Glutamatergic neuron (in vitro differentiated cells): ENCODE measurements at regions not wholly inside any gene's neighbourhood (a gene's known extent, or its start where the extent isn't known, plus 50 kb on each side); places are given as distances from the start of the nearest gene placed in this dataset.

Experiments used
- DNase-seq: peaks from one replicate; pipeline ENCODE4 v3.0.0; 2022
- H3K27ac Mint-ChIP-seq: one replicate; pipeline ENCODE4 v1.8.0; 2020; ENCODE audit warnings: mild to moderate bottlenecking, mixed read lengths, inconsistent platforms; ENCODE audit not compliant: unreplicated experiment
- H3K27me3 Mint-ChIP-seq: one replicate; pipeline ENCODE4 v1.8.0; 2020; ENCODE audit warnings: mild to moderate bottlenecking, moderate library complexity, mixed read lengths, inconsistent platforms; ENCODE audit not compliant: unreplicated experiment
- H3K36me3 Mint-ChIP-seq: one replicate; pipeline ENCODE4 v1.8.0; 2020; ENCODE audit warnings: mild to moderate bottlenecking, mixed read lengths, inconsistent platforms; ENCODE audit not compliant: unreplicated experiment
- H3K4me1 Mint-ChIP-seq: one replicate; pipeline ENCODE4 v1.8.0; 2020; ENCODE audit warnings: mild to moderate bottlenecking, low read depth, mixed read lengths, inconsistent platforms; ENCODE audit not compliant: unreplicated experiment
- H3K4me3 Mint-ChIP-seq: one replicate; pipeline ENCODE4 v1.8.0; 2020; ENCODE audit warnings: mild to moderate bottlenecking, mixed read lengths, inconsistent platforms; ENCODE audit not compliant: unreplicated experiment
- H3K9me3 Mint-ChIP-seq: one replicate; pipeline ENCODE4 v1.8.0; 2020; ENCODE audit warnings: mild to moderate bottlenecking, moderate library complexity, mixed read lengths, inconsistent platforms; ENCODE audit not compliant: unreplicated experiment
- TF ChIP-seq, protein P1 (sequence below): fragments of 200-600 bp; sonication (generic); IDR thresholded peaks from one replicate; pipeline ENCODE4 v1.5.0; 2021; ENCODE audit not compliant: partially characterized antibody, unreplicated experiment

DNA sequence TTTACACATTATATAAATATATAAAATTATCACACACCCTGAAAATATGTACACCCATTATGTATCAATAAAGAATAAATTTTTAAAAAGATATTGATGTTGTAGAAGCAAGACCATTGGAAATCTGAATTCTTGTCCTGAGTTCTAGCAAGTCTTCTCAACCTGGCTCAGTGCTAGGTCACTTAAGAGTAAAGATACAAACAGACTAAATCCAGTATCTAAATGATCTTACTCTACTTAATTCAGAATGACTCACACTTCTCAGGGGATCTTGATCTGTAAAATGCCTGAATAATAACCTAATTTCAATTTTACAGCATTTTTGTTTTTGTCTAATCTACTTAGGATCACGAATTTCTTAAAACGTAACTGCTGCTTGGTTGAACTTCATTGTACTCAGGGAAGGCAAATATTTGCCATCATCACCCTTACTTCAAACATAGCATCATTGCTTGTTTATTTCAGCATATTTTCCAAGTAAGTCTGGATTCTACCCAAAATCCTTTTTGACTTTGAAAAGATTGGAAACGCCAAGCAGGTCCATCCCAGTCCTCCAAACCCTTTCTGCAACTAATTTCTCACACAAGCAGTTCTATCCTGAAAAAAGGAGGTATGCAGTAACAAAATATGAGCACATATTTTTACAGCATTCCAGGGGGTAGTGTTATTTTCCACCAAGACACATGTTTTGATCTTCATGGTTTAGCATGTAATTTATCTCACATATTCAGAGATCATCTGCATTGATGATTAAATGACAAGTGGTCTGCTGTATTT is 582.6 kb downstream of the PSAT1 start:
- no peak overlapping the region for H3K27ac Mint-ChIP-seq
- no peaks in the 10 kb centered on the region for H3K9me3 Mint-ChIP-seq
- H3K27me3 Mint-ChIP-seq, result no peaks in the 10 kb centered on the region
- H3K36me3 Mint-ChIP-seq, result no peaks in the 10 kb centered on the region
- DNase-seq, result no peak
- no peaks in the 10 kb centered on the region for H3K4me1 Mint-ChIP-seq
- TF ChIP-seq, protein P1, sequence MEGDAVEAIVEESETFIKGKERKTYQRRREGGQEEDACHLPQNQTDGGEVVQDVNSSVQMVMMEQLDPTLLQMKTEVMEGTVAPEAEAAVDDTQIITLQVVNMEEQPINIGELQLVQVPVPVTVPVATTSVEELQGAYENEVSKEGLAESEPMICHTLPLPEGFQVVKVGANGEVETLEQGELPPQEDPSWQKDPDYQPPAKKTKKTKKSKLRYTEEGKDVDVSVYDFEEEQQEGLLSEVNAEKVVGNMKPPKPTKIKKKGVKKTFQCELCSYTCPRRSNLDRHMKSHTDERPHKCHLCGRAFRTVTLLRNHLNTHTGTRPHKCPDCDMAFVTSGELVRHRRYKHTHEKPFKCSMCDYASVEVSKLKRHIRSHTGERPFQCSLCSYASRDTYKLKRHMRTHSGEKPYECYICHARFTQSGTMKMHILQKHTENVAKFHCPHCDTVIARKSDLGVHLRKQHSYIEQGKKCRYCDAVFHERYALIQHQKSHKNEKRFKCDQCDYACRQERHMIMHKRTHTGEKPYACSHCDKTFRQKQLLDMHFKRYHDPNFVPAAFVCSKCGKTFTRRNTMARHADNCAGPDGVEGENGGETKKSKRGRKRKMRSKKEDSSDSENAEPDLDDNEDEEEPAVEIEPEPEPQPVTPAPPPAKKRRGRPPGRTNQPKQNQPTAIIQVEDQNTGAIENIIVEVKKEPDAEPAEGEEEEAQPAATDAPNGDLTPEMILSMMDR, result no peak
- H3K4me3 Mint-ChIP-seq, result no peak overlapping the region

DNA sequence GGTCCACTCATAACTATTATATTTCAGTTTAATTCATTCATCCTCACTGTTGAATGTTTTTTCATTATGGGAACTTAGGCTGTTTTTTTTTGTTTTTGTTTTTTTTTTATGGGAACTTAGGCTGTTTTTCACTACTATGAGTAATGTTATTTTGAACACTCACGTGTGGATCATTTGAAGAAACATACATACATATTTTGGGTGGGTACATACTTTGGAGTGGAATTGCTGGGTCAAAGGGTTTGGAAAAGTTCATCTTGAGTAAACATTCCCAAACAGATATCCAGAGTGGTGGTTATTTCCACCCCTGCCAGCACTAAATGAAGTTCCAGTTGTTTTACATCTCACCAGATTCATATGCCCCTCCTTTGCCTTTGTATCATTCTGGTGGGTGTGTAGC is 584.4 kb downstream of the PSAT1 start:
- Mint-ChIP-seq H3K9me3 (no peaks in the 10 kb centered on the region), H3K4me1 (no peaks in the 10 kb centered on the region), H3K27ac (no peak overlapping the region), H3K27me3 (no peaks in the 10 kb centered on the region), H3K4me3 (no peak overlapping the region), H3K36me3 (no peaks in the 10 kb centered on the region)
- TF ChIP-seq, protein P1, result no peak
- no peak for DNase-seq

DNA sequence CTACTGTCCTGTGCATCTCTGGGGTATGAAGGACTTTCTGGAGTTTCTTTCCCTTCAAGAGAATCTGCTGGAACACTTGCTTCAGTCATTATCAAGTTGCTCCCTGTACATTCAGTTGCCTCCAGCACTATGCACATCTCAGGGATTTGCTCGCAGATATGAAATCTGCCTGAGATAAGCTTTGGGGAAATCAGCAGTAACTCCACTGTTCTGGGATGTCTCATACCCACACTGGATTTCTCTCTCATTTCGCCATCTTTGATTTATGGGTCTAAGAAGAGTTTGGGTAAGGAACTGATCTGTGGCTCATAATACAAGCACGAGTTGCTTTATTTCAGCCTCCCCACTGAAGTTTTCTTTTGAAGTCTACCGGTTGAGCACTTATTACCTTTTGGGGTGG is 585.6 kb downstream of the PSAT1 start:
- no peaks in the 10 kb centered on the region for H3K4me1 Mint-ChIP-seq
- no peaks in the 10 kb centered on the region for H3K27me3 Mint-ChIP-seq
- no peak overlapping the region for H3K4me3 Mint-ChIP-seq
- DNase-seq, result no peak
- no peaks in the 10 kb centered on the region for H3K36me3 Mint-ChIP-seq
- TF ChIP-seq, protein P1, result no peak
- no peak overlapping the region for H3K27ac Mint-ChIP-seq
- H3K9me3 Mint-ChIP-seq, result no peaks in the 10 kb centered on the region

DNA sequence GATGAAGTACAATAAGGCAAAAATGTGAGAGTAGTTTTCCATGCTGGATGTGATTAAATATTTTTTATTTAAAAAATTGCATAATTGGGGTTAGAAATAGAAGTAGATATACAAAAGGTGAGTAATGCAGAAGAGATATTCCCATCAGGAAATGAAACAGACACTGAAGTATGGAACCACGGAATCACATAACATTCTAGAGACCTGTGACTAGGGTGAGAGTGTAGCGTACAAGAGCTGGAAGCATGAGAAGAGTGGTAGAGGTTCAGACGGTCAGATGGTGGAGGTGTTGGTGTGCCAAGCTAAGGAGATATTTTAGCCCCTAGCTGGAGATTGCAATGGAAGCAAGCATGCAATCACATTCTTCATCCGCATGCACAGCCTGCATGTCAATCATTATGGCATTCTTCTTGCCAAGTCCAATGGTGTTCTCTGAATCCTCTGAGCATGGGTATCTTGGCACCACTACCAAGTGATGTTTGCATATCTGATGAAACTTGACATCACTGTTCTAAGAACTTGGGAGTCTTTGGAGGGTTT is 587.8 kb downstream of the PSAT1 start:
- Mint-ChIP-seq H3K27me3 (no peaks in the 10 kb centered on the region), H3K9me3 (no peaks in the 10 kb centered on the region), H3K4me1 (no peaks in the 10 kb centered on the region), H3K36me3 (no peaks in the 10 kb centered on the region), H3K27ac (no peak overlapping the region), H3K4me3 (no peak overlapping the region)
- TF ChIP-seq, protein P1, result no peak
- DNase-seq, result no peak

DNA sequence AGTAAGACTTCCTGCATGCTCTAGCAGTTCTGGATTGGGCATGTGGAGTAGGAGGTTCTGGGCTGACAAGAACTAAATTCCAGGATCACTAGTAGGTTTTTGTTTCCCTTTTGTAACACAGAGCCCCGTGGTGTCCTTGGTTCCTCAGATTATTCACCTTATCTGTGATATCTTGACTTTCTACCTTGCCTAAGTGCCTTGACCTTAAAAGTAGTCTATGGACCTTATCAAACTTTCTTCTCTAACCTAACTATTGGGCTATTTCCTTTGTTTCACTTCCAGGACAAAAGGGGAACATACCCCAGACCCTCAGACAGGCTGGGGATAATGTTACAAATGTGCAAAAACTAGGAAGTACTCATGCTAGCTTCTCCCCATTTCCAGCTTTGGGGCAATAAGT is 595.3 kb downstream of the PSAT1 start:
- H3K27me3 Mint-ChIP-seq, result no peaks in the 10 kb centered on the region
- TF ChIP-seq, protein P1, result no peak
- no peak for DNase-seq
- no peaks in the 10 kb centered on the region for H3K36me3 Mint-ChIP-seq
- no peak overlapping the region for H3K4me3 Mint-ChIP-seq
- no peaks in the 10 kb centered on the region for H3K9me3 Mint-ChIP-seq
- H3K4me1 Mint-ChIP-seq, result no peaks in the 10 kb centered on the region
- H3K27ac Mint-ChIP-seq, result no peak overlapping the region
